GM10248 (cell line): ENCODE measurements at regions not wholly inside any gene's neighbourhood (a gene's known extent, or its start where the extent isn't known, plus 50 kb on each side); places are given as distances from the start of the nearest gene placed in this dataset.

ENCODE experiments used
- CTCF ChIA-PET: fragments of 300-600 bp; sonication (Branson Sonifier 250); formaldehyde crosslinking; extraction: SDS; loops from one replicate; lab custom pipeline; 2021; ENCODE audit warnings: antibody characterized with exemption; lab: Yijun Ruan, JAX
- POLR2A ChIA-PET: fragments of 350-650 bp; sonication (Branson Sonifier 250); formaldehyde crosslinking; extraction: SDS; loops from one replicate; lab custom pipeline; 2020; ENCODE audit warnings: antibody characterized with exemption; lab: Yijun Ruan, JAX
- DNase-seq: peaks from one replicate; pipeline ENCODE4 v3.0.0; 2012; ENCODE audit errors: extremely low spot score
- TF ChIP-seq, protein P1 (sequence below): IDR thresholded peaks from 2 replicates; pipeline ENCODE4 v1.5.1; 2012; ENCODE audit warnings: mild to moderate bottlenecking, low read depth; ENCODE audit errors: extremely low read depth, missing control alignments, control extremely low read depth

- DNase-seq: no peak
- TF ChIP-seq, protein P1, sequence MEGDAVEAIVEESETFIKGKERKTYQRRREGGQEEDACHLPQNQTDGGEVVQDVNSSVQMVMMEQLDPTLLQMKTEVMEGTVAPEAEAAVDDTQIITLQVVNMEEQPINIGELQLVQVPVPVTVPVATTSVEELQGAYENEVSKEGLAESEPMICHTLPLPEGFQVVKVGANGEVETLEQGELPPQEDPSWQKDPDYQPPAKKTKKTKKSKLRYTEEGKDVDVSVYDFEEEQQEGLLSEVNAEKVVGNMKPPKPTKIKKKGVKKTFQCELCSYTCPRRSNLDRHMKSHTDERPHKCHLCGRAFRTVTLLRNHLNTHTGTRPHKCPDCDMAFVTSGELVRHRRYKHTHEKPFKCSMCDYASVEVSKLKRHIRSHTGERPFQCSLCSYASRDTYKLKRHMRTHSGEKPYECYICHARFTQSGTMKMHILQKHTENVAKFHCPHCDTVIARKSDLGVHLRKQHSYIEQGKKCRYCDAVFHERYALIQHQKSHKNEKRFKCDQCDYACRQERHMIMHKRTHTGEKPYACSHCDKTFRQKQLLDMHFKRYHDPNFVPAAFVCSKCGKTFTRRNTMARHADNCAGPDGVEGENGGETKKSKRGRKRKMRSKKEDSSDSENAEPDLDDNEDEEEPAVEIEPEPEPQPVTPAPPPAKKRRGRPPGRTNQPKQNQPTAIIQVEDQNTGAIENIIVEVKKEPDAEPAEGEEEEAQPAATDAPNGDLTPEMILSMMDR: no peak
- ChIA-PET POLR2A (no interaction called here), CTCF (no interaction called here)
Measured at GRCh38 chr18:73917046-73917445, 230.6 kb downstream of the FBXO15 start.

DNA sequence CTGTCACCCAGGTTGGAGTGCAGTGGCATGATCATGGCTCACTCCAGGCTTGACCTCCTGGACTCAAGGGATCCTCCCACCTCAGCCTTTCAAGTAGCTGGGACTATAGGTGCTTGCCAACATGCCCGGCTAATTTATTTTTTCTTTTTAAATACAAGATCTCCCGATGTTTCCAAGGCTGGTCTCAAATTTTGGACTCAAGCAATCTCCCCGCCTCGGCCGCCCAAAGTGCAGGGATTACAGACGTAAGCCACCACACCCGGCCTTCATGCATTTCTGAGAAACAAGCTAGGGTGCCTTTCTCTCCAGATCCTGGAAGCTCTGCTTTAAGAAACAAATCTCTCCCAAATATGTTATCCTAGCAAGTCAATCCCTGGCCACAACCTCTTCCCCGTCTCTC, 234.1 kb downstream of the FBXO15 start:
- ChIA-PET CTCF (interaction anchor here (1.1 to 1.4 kb wide), 2 partner anchors 9 to 16 kb away, joined by 3 to 4 read pairs; no protein-coding TSS in a partner anchor), POLR2A (no interaction called here)
- no peak for DNase-seq
- TF ChIP-seq, protein P1: no peak

DNA sequence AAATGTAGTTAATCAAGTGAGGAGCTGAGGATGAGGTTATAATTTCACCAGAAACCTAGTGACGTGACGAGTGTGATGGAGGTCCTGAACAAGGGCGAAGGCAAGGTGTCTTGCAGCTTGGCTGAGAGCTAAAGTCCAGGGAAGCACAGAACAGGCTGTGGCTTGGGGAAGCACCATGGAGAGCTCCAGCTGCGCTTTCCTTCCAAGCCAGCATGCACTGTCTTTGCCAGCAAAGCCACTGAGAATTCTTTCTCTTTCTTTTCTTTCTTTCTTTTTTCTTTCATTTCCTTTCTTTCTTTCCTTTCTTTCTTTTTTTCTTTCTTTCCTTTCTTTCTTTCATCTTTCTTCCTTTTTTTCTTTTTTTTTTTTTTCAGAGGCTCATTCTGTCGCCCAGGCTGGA, 239.3 kb downstream of the FBXO15 start:
- TF ChIP-seq, protein P1: no peak
- no peak for DNase-seq
- ChIA-PET CTCF (no interaction called here), POLR2A (no interaction called here)

DNA sequence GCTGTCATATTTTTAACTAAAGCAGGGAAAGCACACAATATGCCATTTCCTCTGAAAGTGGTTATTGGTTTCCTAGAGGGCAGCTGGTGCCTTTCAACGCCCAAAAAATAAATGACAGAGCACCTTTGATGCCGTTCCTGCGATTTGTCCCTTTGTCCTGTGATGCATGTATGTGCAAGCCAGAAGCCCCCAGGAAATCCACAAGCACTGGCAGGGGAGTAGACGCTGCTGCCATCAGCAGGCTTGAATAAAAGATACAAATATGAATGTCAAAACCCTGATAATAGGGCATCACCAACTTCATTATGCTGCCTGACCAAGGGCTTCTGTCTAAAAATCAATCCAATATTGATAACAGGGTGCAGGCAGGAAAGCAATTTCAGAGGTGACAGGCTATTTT, 246.1 kb downstream of the FBXO15 start:
- DNase-seq: no peak
- ChIA-PET POLR2A (no interaction called here), CTCF (no interaction called here)
- TF ChIP-seq, protein P1: no peak

DNA sequence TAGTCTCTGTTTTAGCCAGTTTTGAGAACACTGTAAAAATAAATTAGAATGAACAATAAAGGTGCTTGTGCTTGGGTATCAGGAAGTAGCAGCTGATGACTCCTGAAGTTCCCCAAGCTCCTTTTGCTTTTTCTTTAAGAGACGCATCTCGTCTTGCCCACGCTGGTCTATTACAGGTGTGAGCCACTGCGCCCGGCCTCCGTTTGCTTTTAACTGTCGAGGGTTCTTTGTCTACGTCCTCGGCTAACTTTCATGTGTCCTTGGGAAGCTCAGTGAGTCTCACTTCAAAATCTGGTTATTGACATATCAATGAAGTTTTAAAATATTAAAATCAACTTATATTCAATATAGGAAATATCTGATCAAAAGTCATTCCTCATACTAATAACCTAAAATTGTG, 246.5 kb downstream of the FBXO15 start:
- no peak for DNase-seq
- CTCF ChIA-PET: interaction anchor here (1.2 kb wide), 1 partner anchor 10 kb away, joined by 3 read pairs; no protein-coding TSS in a partner anchor
- POLR2A ChIA-PET: no interaction called here
- TF ChIP-seq, protein P1: no peak

- DNase-seq: no peak
- POLR2A ChIA-PET: no interaction called here
- TF ChIP-seq, protein P1: no peak
- CTCF ChIA-PET: interaction anchor here (1.2 kb wide), 1 partner anchor 10 kb away, joined by 3 read pairs; no protein-coding TSS in a partner anchor
Measured at GRCh38 chr18:73900106-73900835, 247.4 kb downstream of the FBXO15 start.

DNA sequence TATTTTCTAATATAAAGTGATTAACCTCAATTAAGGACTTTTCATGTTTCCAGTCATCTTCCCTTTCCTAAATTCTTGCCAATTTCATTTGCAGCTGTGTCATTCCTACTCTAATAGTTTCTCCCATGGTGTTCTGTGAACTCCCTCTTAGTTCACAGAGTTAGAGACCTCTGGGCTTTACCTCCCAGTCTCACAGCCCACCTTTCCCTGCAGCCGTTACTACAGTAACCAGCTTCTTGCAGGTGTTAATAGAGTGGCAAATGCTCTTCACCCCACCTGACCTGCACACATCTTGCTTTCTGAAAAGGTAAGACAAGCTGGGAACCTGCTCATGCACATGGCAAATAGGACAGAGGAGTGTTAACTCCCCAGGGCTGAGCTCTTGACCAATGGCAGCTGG, 250.1 kb downstream of the FBXO15 start:
- CTCF ChIA-PET: interaction anchor here (1.3 to 2.0 kb wide), 3 partner anchors 12 to 17 kb away, joined by 3 to 8 read pairs (median 3); no protein-coding TSS in a partner anchor
- POLR2A ChIA-PET: no interaction called here
- TF ChIP-seq, protein P1: no peak
- no peak for DNase-seq
